Hepatocyte (in vitro differentiated cells): ENCODE measurements at regions not wholly inside any gene's neighbourhood (a gene's known extent, or its start where the extent isn't known, plus 50 kb on each side); places are given as distances from the start of the nearest gene placed in this dataset.

Source experiments
- DNase-seq: peaks from one replicate; pipeline ENCODE4 v3.0.0-alpha.2; 2016; ENCODE audit warnings: low spot score
- H2AFZ ChIP-seq: fragments of 200-600 bp; sonication (generic); 2 replicates; pipeline ENCODE4 v1.6.0; 2016; ENCODE audit warnings: antibody characterized with exemption, mild to moderate bottlenecking
- H3K27ac ChIP-seq: fragments of 200-600 bp; sonication (generic); 2 replicates; pipeline ENCODE4 v1.5.1; 2016; ENCODE audit warnings: mild to moderate bottlenecking
- H3K27me3 ChIP-seq: fragments of 200-600 bp; sonication (generic); 2 replicates; pipeline ENCODE4 v1.6.1; 2016
- H3K36me3 ChIP-seq: fragments of 200-600 bp; sonication (generic); replicated peaks from 2 replicates; pipeline ENCODE4 v1.5.1; 2016; ENCODE audit warnings: low read depth; ENCODE audit not compliant: insufficient read depth
- H3K4me1 ChIP-seq: fragments of 200-600 bp; sonication (generic); 2 replicates; pipeline ENCODE4 v1.5.1; 2016; ENCODE audit warnings: mild to moderate bottlenecking, moderate library complexity; ENCODE audit not compliant: insufficient read depth
- H3K4me2 ChIP-seq: fragments of 200-600 bp; sonication (generic); 2 replicates; pipeline ENCODE4 v1.6.0; 2016
- H3K4me3 ChIP-seq: fragments of 200-600 bp; sonication (generic); 2 replicates; pipeline ENCODE4 v1.5.1; 2016; ENCODE audit warnings: mild to moderate bottlenecking
- H3K79me2 ChIP-seq: fragments of 200-600 bp; sonication (generic); 2 replicates; pipeline ENCODE4 v1.6.0; 2017; ENCODE audit warnings: mild to moderate bottlenecking
- H3K9me2 ChIP-seq: fragments of 200-600 bp; sonication (generic); replicated peaks from 2 replicates; pipeline ENCODE4 v1.6.0; 2017; ENCODE audit warnings: mild to moderate bottlenecking; ENCODE audit not compliant: insufficient read depth
- H3K9me3 ChIP-seq: fragments of 200-600 bp; sonication (generic); 2 replicates; pipeline ENCODE4 v1.5.1; 2016; ENCODE audit warnings: low read depth, mild to moderate bottlenecking
- H4K20me1 ChIP-seq: fragments of 200-600 bp; sonication (generic); 2 replicates; pipeline ENCODE4 v1.6.0; 2016; ENCODE audit warnings: mild to moderate bottlenecking; ENCODE audit not compliant: insufficient read depth, poor library complexity, severe bottlenecking
- EZH2 ChIP-seq: fragments of 200-600 bp; sonication (generic); IDR thresholded peaks from 2 replicates; pipeline ENCODE4 v1.6.1; 2016; ENCODE audit warnings: antibody characterized with exemption, mild to moderate bottlenecking, borderline replicate concordance
- EZH2phosphoT487 ChIP-seq: fragments of 200-600 bp; sonication (generic); IDR thresholded peaks from one replicate; pipeline ENCODE4 v1.6.1; 2018; ENCODE audit warnings: antibody characterized with exemption, mild to moderate bottlenecking, low read depth, moderate library complexity; ENCODE audit not compliant: unreplicated experiment, severe bottlenecking
- WGBS: methylation state at CpG from one replicate; pipeline ENCODE4 v1.1.6; 2016; ENCODE audit warnings: low lambda C conversion rate; ENCODE audit errors: missing lambda C conversion rate; 5-methylcytosine and 5-hydroxymethylcytosine counted together
- TF ChIP-seq, protein P1 (sequence below): fragments of 200-600 bp; sonication (generic); IDR thresholded peaks from 2 replicates; pipeline ENCODE4 v1.5.1; 2016; ENCODE audit warnings: antibody characterized with exemption, mild to moderate bottlenecking; ENCODE audit not compliant: poor library complexity

DNA sequence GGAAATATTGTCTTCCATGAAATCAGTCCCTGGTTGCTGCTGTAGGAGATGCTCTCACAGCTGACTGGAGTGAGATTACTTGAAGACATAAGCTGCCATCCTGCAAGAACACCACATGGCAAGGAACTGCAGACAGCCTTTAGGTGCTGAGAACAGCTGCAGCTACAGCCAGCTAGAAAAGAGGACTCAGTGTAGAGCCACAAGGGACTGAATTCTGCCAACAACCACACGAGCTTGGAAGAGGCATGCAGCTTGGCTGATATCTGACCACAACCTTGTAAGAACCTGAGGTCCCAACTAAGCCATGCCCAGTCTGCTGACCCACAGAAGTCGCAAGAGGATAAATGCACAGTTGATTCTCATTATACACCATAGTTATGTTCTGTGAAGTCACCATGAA lies 181.8 kb upstream of the ARL4C start:
- H3K27me3 ChIP-seq: no peaks in the 10 kb centered on the region
- H2AFZ ChIP-seq: no peak overlapping the region
- no peak for TF ChIP-seq EZH2
- TF ChIP-seq, protein P1, sequence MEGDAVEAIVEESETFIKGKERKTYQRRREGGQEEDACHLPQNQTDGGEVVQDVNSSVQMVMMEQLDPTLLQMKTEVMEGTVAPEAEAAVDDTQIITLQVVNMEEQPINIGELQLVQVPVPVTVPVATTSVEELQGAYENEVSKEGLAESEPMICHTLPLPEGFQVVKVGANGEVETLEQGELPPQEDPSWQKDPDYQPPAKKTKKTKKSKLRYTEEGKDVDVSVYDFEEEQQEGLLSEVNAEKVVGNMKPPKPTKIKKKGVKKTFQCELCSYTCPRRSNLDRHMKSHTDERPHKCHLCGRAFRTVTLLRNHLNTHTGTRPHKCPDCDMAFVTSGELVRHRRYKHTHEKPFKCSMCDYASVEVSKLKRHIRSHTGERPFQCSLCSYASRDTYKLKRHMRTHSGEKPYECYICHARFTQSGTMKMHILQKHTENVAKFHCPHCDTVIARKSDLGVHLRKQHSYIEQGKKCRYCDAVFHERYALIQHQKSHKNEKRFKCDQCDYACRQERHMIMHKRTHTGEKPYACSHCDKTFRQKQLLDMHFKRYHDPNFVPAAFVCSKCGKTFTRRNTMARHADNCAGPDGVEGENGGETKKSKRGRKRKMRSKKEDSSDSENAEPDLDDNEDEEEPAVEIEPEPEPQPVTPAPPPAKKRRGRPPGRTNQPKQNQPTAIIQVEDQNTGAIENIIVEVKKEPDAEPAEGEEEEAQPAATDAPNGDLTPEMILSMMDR: no peak
- no peak for TF ChIP-seq EZH2phosphoT487
- H3K36me3 ChIP-seq: no peaks in the 10 kb centered on the region
- H3K4me3 ChIP-seq: no peak overlapping the region
- no peaks in the 10 kb centered on the region for H3K9me3 ChIP-seq
- H3K9me2 ChIP-seq: no peaks in the 10 kb centered on the region
- no peak for DNase-seq
- 80% methylated on average over 2 of the region's 2 CpGs for WGBS
- no peak overlapping the region for H3K4me2 ChIP-seq
- H3K79me2 ChIP-seq: no peaks in the 10 kb centered on the region
- no peaks in the 10 kb centered on the region for H4K20me1 ChIP-seq
- H3K27ac ChIP-seq: no peak overlapping the region
- peaks cover 33% of the 10 kb centered on the region for H3K4me1 ChIP-seq

DNA sequence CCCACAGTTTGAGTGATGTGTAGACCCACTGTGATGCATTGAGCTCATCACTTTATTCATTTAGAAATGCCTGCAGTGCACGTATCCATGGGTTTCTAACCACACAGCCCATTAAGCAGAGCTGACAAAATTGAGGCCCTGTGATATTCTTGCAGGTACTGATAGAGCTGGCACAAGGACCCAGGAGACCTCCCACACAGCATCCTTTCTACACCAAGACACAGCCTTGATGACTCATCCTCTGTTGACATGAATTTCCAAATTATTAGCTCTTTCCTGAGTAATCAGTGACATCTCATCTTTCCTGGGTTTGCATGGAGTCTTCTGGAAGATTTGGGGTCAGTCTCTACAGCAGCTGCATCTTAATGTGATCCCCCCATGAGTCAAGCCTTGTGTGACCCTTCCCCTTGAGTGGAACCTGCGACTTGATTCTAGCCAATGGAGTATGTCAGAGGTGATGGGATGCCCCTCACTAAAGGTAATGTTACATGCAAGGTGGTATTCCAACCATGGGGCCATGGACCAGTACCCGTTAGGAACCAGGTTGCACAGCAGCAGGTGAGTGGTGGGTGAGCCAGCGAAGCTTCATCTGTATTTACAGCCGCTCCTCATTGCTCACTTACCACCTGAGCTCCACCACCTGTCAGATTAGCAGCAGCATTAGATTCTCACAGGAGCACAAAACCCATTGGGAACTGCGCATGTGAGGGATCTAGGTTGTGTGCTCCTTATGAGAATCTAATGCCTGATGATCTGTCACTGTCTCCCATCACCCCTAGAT lies 181.1 kb upstream of the ARL4C start:
- Histone ChIP-seq H3K27me3 (no peaks in the 10 kb centered on the region), H3K9me2 (no peaks in the 10 kb centered on the region), H3K79me2 (no peaks in the 10 kb centered on the region), H4K20me1 (no peaks in the 10 kb centered on the region), H3K4me1 (peaks cover 33% of the 10 kb centered on the region), H3K36me3 (no peaks in the 10 kb centered on the region), H3K9me3 (no peaks in the 10 kb centered on the region), H3K4me3 (no peak overlapping the region), H3K4me2 (no peak overlapping the region), H2AFZ (no peak overlapping the region), H3K27ac (no peak overlapping the region)
- no peak for TF ChIP-seq EZH2
- TF ChIP-seq, protein P1: no peak
- TF ChIP-seq EZH2phosphoT487: no peak
- 81% methylated on average over 6 of the region's 6 CpGs for WGBS
- DNase-seq: no peak

DNA sequence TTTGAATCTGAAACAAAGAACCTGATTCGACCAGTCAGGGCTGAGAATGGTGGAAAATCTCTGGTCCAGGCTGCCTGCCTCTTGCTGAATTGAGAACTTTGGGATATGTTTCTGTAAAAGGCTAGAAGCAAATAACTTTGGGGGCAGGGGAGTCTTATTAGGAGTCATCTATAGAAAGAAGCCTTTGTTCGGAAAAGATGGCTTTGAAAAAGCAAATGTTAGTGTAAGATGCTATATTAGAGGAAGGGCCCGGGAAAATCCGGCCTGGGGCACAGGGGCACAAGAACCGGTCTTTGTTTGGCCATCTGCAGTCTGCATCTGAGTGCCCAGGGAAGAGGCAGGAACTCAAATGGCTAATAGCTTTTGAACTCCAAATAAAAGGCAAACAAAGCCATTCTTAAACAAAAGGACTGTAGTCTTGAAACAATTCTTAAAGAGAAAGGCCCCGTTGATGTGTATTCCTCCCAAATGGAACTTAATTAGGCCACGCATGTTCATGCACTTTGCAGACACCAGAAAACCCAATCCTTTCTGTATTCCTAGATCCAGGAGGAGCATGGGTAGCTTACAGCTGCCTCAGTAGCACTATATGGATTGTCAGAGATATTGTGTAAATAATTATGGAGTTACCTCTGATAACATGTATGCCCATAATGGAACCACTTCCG lies 180.0 kb upstream of the ARL4C start:
- H3K27me3 ChIP-seq: no peaks in the 10 kb centered on the region
- no peaks in the 10 kb centered on the region for H3K79me2 ChIP-seq
- no peak for TF ChIP-seq EZH2phosphoT487
- TF ChIP-seq, protein P1: no peak
- TF ChIP-seq EZH2: no peak
- H3K4me2 ChIP-seq: no peak overlapping the region
- 68% methylated on average over 8 of the region's 8 CpGs for WGBS
- H4K20me1 ChIP-seq: no peaks in the 10 kb centered on the region
- no peaks in the 10 kb centered on the region for H3K9me3 ChIP-seq
- H3K4me3 ChIP-seq: no peak overlapping the region
- H3K4me1 ChIP-seq: peaks cover 33% of the 10 kb centered on the region
- H3K36me3 ChIP-seq: no peaks in the 10 kb centered on the region
- no peak for DNase-seq
- H2AFZ ChIP-seq: no peak overlapping the region
- no peaks in the 10 kb centered on the region for H3K9me2 ChIP-seq
- H3K27ac ChIP-seq: peak overlapping the region; percentile 4
